Type B pancreatic cell (in vitro differentiated cells): ENCODE measurements at regions not wholly inside any gene's neighbourhood (a gene's known extent, or its start where the extent isn't known, plus 50 kb on each side); places are given as distances from the start of the nearest gene placed in this dataset.

Experiments
- DNase-seq: peaks from one replicate; pipeline ENCODE4 v3.0.0; 2021; ENCODE audit warnings: mixed read lengths; ENCODE audit not compliant: unreplicated experiment; ENCODE audit errors: extremely low spot score
- H3K27ac Mint-ChIP-seq: 2 replicates; pipeline ENCODE4 v1.8.0; 2021; ENCODE audit warnings: mild to moderate bottlenecking, mixed read lengths
- H3K27me3 Mint-ChIP-seq: 2 replicates; pipeline ENCODE4 v1.8.0; 2021; ENCODE audit warnings: mixed read lengths
- H3K36me3 Mint-ChIP-seq: 2 replicates; pipeline ENCODE4 v1.8.0; 2021; ENCODE audit warnings: mixed read lengths
- H3K4me1 Mint-ChIP-seq: one replicate; pipeline ENCODE4 v1.8.0; 2021; ENCODE audit warnings: mixed read lengths; ENCODE audit not compliant: unreplicated experiment
- H3K4me3 Mint-ChIP-seq: 2 replicates; pipeline ENCODE4 v1.8.0; 2021; ENCODE audit warnings: mild to moderate bottlenecking, mixed read lengths
- H3K9me3 Mint-ChIP-seq: 2 replicates; pipeline ENCODE4 v1.8.0; 2021; ENCODE audit warnings: mixed read lengths
- TF ChIP-seq, protein P1 (sequence below): fragments of 200-600 bp; sonication (generic); conservative IDR thresholded peaks from 2 replicates; pipeline ENCODE4 v1.5.0; 2021; ENCODE audit warnings: antibody characterized with exemption, mild to moderate bottlenecking

DNA sequence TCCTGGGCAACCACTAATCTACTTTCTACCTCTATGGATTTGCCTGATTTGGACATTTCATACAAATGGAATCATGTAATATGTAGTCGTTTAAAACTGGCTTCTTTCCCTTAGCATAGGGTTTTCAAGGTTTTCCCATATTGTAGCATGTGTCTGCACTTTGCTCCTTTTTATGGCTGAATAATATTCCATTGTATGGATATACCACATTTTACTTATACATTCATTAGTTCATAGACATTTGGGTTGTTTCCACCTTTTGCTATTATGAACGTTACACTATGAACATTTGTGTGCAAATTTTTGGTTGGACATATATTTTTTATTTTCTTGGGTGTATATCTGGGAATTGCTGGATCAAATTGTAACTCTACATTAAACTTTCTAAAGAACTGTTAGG is 600.4 kb upstream of the NOX3 start:
- DNase-seq = no peak
- Mint-ChIP-seq H3K9me3 (no peaks in the 10 kb centered on the region), H3K27me3 (no peaks in the 10 kb centered on the region), H3K36me3 (no peaks in the 10 kb centered on the region), H3K4me3 (no peak overlapping the region), H3K4me1 (no peaks in the 10 kb centered on the region), H3K27ac (no peak overlapping the region)
- TF ChIP-seq, protein P1, sequence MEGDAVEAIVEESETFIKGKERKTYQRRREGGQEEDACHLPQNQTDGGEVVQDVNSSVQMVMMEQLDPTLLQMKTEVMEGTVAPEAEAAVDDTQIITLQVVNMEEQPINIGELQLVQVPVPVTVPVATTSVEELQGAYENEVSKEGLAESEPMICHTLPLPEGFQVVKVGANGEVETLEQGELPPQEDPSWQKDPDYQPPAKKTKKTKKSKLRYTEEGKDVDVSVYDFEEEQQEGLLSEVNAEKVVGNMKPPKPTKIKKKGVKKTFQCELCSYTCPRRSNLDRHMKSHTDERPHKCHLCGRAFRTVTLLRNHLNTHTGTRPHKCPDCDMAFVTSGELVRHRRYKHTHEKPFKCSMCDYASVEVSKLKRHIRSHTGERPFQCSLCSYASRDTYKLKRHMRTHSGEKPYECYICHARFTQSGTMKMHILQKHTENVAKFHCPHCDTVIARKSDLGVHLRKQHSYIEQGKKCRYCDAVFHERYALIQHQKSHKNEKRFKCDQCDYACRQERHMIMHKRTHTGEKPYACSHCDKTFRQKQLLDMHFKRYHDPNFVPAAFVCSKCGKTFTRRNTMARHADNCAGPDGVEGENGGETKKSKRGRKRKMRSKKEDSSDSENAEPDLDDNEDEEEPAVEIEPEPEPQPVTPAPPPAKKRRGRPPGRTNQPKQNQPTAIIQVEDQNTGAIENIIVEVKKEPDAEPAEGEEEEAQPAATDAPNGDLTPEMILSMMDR = no peak

DNA sequence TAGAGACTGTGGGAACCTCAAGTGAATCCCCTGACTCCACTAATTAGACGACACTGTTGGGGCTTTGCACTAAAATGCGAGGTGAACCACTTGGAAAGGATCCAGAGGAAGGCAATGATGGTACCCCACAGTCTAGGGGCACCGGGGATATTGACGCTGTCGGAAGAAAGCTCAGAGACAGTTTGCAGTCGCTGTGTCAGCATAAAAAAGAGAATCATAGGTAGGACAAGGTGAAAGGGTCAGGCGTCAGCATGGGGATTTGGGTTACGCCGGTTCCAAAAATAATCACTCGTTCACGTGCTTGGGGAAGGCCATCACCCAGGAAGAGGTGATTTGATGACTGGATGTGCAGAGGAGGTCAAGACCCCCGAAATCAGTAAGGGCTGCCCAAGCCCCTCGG is 598.0 kb upstream of the NOX3 start:
- no peaks in the 10 kb centered on the region for H3K36me3 Mint-ChIP-seq
- no peaks in the 10 kb centered on the region for H3K4me1 Mint-ChIP-seq
- no peaks in the 10 kb centered on the region for H3K9me3 Mint-ChIP-seq
- no peak overlapping the region for H3K4me3 Mint-ChIP-seq
- no peak for DNase-seq
- H3K27ac Mint-ChIP-seq = no peak overlapping the region
- no peaks in the 10 kb centered on the region for H3K27me3 Mint-ChIP-seq
- TF ChIP-seq, protein P1 = no peak

DNA sequence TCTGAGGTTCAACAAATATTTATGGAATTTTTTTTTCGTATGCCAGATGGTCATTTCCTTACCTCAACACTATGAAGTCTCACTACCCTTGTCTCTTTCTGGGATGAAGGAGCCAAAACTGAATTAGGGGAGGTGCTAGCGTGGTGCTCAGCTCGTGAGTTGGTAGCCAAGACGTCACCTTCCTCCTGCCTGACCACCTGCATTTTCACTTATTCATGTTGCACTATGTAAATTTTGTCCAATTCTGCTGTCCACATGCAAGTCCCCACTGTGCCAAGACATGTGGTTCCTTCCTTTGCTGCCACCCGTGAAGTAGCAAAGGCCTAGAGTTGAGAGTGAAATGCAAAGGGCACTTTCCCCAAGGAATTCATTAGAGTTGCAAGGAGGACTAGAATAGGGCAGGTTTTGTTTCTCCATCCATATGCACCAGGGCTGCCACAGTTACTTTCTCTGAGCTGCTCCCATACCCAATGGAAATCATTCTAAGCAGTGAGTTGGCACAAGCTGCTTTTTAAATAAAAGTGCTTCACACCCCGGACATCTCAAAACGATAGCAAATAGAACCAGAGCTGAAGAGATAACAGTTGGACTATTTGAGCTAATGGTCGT is 591.3 kb upstream of the NOX3 start:
- no peak for DNase-seq
- Mint-ChIP-seq H3K27ac (no peak overlapping the region), H3K4me1 (peaks cover 13% of the 10 kb centered on the region), H3K4me3 (no peak overlapping the region), H3K27me3 (no peaks in the 10 kb centered on the region), H3K36me3 (no peaks in the 10 kb centered on the region), H3K9me3 (no peaks in the 10 kb centered on the region)
- TF ChIP-seq, protein P1 = no peak

DNA sequence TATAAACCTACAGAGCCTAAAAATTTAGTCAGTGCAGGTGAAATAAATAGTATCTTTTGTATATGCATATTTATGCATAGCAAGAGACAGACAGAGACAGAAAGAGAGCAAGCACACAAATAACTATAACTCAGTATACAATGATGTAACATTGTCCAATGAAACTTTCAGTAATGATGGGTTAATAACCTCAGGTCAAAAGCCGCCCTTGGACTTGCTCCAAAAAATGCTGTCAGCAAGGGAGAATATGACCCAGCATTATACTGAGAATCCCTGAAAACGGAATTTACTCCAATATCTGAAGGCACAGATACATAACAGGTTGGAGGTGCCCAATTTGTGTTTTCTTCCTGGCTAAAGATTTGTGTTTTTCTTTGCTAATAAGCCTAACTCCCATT is 590.6 kb upstream of the NOX3 start:
- Mint-ChIP-seq H3K27ac (no peak overlapping the region), H3K36me3 (no peaks in the 10 kb centered on the region), H3K27me3 (no peaks in the 10 kb centered on the region), H3K4me3 (no peak overlapping the region), H3K9me3 (no peaks in the 10 kb centered on the region), H3K4me1 (peaks cover 13% of the 10 kb centered on the region)
- TF ChIP-seq, protein P1 = no peak
- no peak for DNase-seq

DNA sequence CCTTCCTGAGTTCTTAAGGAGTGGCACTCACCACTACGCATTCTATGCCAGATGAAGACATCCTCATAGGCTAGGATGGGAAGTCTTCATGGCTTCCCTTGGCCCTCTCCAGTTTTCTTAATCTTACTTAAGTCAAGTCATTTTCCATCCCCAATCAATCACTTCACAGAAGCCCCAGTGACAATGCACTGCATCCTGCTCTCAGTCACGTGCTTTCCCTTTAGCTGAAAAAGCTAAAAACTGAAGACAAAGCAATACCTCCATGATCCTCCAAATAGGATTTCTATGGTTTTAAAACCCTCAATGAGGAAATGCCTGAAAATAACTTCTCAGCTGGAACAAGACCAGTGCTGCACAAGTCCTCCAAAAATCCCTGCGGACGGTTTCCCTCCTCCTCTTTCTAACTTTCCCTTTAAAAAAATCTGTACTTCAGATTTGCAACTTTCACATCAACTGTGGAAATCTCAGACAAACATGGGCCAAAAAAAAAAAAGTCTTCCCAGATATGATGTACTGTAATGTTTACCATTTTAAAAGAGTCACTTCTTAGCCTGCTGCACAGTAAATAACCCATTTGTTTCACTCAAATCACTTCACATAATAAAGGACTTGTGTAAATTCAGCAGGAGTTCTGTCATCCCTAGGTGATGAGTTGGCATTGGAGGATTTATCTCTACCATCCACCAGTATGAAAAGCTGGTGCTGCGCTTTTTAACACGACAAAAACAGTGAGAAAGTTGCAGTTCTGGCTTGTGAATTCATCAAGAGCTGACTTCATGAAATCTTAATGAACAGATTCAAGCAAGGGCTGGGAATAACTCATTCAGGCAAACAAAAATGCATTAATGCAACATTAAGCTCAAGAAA is 590.0 kb upstream of the NOX3 start:
- TF ChIP-seq, protein P1 = no peak
- Mint-ChIP-seq H3K36me3 (no peaks in the 10 kb centered on the region), H3K27me3 (no peaks in the 10 kb centered on the region), H3K9me3 (no peaks in the 10 kb centered on the region), H3K4me1 (peaks cover 13% of the 10 kb centered on the region), H3K27ac (no peak overlapping the region), H3K4me3 (no peak overlapping the region)
- no peak for DNase-seq
